HG03135 (cell line): ENCODE measurements at regions not wholly inside any gene's neighbourhood (a gene's known extent, or its start where the extent isn't known, plus 50 kb on each side); places are given as distances from the start of the nearest gene placed in this dataset.
"Not testable (repeated sequence)": the region's sequence is repeated elsewhere in the genome, so short reads cannot be mapped to it uniquely, and the experiment has no call there.

Source experiments
- ATAC-seq: cut with Tn5 transposase; IDR thresholded peaks from one replicate; pipeline ENCODE4 v1.9.1; 2021; ENCODE audit warnings: mild to moderate bottlenecking, moderate library complexity; ENCODE audit not compliant: unreplicated experiment

DNA sequence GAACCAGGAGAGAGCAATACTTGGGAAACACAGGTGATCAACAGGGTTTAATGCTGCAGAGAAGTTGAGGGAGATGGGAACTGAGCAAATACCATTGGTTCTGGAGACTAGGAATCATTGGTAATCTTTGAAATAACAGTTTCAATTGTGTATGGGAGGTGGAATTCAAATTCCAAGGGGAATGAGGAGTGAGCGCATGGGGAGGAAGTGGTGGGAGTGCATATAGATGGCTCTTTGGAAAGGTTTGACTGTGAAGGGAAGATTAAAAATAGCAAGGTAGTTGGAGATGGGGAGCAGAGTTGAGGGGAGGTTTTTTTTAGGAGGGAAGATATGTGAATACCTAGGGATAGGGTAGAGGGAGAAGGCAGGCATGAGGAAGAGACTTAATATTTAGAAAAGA is 51.1 kb upstream of the ROPN1 start:
- no peak for ATAC-seq

DNA sequence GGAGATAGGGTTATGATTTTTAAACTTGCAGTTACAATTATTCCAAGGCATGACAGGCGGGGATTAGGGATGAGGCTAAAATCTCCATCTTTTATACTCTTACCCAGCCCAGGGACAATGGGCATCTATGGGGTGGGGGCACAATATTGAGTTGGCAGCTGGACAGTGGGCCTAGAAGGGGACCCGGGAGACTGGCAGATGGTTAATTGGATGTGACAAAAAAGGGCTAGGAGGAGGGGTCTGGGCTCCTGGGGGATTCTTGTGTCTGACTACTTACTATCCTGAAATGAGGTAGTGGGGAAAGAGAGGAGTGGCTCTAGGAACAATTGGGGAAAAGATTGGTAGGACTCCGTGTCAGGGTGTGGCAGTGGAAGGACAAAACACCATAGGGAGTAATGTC is 53.0 kb upstream of the ROPN1 start:
- ATAC-seq: no peak

DNA sequence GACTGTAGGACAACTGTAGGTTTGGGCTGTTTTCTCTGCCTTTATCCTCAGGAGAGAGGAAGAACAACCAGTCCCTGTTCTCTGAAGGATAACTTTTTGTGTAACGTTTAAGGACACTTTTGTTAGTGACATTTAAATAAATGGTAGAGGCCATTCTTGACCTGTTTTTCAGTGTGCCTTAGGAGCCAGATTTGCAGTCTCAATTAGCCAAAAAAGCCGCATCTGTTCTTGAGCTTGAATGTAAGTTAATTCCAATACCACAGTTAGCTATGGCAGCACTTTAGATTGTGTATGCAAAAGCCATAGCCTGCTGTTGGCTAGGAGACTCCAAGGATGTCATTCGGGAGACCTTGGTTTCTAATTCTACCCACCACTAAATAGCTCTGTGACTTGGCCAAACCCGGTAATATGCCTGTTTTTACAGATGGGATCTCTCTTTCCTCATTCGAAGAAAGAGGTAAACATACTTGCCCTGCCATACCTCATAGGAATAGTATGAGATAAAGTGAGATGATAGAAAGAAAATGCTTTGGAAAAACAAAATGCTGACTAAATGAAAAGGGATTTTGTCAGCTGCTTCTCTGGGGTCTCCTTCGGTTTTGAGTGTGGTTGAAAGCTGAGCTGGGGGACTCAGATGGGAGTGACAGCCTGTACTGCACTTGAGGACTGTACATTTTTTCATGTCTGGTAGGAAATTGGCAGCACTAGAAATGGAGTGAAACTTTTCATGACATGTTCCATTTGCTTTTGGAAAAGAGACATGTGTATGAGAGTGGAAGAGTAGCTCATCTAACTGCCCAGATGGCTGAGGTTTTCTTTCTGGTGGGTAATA is 57.3 kb upstream of the ROPN1 start:
- ATAC-seq: no peak

DNA sequence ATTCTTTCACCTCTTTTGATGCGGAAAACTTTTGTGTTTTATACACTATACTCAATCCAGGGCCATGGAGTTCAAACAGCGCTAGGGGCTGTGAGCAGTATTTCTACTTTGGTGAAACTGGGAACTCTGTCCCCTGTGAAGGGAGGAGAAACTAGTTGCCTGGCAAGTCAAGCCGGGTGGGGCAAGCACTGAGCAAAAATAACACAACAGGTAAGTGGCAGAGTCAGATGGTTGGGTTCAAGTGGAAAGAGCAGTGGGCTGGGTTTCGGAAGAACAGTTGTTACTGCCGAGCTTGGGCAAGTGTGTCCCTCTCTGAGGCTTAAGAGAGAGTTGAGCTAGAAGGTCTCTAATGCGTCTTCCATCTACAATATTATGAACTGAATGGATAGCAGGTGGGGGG is 59.7 kb upstream of the ROPN1 start:
- ATAC-seq: no peak

DNA sequence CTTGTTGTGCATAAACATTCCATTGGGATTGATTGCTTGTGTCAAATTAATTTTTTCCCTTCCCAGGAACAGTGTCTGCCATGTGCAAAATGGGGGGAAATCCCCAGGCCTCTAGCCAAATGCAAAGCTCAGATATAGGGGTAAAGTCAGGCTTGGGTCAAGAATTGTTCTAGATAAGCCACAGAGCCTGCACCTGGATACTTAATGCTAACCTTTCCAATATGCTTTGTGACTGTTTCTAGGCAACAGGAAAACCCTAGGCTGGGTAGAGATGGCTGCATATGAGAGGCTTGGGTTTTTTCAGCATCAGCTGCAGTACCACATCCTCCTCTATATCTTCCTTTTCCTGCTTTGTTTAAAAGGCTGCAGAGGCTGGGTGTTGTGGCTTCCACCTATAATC is 61.9 kb upstream of the ROPN1 start:
- no peak for ATAC-seq

DNA sequence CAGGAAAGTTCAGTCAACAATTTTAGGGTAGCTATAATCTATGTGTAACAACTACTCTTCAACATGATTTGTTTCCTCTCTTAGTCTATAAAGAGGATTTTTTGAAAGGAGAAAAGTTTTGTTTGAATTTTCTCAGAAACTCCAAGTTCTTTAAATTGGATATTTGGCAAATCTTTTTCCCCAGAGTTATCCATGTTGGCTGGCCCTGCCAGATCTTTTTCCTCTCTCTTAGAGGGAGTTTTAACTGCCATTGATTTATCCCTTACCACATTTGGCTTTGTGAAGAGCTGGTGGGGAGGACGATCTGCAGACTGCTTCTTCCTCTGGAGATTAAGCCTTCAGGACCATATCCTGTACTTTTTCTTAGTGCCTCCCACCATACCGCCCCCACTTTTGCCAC is 64.9 kb upstream of the ROPN1 start:
- no peak for ATAC-seq

DNA sequence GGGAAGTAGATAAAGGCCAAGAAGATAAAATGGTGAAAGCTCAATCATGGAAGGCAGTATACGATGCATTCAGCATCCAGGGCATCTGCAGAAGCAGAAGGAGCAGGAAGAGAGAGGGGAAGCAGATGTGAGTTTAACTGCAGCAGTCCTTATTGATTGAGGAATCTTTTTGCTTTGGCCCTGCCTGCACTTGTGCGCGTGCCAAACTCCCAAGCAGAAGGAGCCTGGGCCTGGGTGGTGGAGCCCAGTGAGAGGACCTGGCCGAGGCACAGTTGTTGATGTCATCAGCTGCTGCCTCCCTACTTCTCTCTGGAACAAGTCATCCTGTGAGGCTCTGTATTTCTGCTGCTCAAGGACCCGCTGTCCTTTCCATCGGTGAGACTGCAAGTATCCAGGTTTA is 65.5 kb upstream of the ROPN1 start:
- ATAC-seq: no peak

DNA sequence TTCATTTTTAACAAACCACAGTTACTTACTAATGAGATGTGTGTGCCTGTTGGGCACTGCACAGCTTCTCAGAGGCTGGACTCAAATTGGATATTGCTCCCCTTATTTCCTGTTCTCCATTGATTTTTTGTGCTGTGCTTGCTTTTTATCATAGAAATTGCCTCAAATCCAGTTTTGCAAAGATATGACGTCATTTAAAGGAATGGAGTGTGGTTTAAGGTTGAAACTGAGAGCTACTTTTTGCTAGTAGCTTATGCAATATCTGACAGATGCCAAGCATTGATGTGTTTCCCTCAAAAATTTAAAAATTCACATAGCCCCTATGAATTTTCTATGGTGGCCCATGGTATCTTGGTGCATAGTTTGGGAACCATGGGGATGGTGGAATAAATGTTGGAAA is 67.7 kb upstream of the ROPN1 start:
- ATAC-seq: no peak

DNA sequence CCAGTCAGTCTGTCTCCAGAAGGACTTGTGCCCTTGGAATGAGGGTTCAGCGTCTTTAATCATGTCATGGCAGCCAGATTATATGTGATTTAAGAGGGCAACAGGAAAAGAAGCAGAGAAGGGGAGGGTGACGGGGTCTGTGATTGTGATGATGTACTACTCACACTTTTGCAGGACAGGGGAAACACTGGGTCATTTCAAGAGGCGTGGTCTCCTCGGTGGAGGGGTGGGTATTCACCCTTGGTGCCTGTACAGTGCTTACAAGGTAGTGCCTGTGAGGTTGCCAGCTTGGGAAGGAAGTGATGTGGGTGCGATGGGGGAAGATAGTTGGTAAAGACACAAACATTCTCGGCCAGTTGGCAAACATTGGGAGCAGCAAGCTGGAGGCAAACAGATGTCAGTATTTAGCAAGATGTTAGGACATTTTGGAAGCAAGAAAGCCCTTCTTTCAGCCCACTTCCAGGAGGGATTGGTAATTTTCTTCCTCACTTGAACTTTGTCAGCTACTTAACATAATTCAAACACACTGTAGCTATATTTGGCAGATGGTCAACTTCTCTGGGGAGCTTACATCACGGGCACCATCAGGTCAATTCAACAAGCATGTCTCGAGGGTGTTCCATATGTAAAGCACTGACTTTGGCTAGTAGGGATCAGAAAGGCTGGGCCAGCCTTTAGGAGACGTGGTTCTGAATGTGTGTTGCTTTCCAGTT is 71.4 kb upstream of the ROPN1 start:
- no peak for ATAC-seq

DNA sequence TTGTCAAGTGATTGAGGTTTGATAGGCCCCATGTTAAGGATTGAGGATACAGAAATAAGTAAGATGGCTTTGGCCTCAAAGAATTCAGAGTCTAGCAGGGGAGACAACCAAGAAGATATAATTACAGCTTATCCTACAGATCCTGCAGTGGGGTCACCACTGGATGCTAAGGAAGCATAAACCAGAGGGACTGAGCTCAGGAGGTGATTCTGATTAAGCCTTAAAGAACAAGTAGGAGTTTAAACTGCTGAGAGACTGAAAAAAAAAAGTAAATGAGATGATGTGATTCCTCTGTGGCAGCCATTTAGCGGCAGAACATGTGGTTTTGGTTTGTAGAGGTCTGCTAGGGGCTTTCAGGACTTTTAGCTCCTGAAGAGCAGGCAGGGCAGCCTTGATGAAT is 72.1 kb upstream of the ROPN1 start:
- ATAC-seq: no peak

DNA sequence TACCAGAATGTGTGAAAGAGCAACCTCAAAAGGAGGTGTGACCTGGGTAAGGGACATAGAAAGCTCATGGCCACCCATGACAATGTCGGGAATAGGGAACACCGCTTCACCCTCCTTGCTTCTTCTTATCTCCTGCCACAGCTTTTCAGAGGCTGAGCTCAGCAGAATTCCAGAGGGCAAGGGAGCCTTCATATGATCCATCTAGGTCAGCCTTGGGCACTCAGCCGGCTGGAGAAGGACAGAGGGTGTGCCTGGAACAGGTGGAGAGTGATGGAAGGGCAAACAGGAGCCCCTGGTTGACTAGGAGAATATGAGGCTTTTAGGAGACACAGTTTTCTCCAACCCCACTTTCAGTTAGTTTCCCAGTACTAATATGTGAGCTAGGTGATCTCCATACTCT is 74.6 kb upstream of the ROPN1 start:
- not testable (repeated sequence) for ATAC-seq

DNA sequence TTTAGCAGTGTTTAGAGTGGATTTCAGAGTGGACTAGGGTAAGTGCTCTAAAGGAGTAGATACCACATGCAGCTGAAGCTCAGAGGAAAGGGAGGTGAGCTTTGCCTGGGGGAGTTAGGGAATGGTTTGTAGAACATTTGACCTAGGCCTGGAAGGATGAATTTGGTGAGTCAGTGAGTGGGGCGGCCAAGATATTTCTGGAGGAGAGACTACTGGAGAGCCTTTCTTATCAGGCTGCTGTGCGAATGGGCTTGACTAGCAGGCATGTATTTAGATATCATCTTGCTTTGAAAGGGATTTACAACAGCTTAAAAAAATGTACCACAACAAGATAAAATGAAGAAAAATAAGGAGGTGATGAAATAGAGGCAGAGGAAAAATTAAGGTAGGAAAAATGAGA is 77.8 kb upstream of the ROPN1 start:
- not testable (repeated sequence) for ATAC-seq

DNA sequence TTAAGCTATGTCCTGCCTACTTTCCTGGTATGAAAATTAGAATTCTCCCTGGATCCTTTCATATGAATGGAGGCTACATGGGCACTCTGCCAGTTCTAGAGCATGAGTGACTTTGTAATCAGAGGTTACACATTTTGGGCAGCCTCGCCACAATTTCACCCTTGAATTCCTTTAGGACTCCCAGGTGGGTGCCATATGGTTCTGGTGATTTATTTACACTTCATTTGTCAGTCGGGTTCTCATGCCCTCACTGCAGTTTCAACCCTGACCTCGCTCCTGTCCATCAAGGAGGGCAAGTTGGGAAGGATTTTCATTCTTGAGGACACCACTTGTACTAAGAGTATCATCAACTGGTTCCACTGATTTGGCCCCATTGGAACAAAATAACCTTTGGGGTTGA is 83.2 kb upstream of the ROPN1 start:
- not testable (repeated sequence) for ATAC-seq

DNA sequence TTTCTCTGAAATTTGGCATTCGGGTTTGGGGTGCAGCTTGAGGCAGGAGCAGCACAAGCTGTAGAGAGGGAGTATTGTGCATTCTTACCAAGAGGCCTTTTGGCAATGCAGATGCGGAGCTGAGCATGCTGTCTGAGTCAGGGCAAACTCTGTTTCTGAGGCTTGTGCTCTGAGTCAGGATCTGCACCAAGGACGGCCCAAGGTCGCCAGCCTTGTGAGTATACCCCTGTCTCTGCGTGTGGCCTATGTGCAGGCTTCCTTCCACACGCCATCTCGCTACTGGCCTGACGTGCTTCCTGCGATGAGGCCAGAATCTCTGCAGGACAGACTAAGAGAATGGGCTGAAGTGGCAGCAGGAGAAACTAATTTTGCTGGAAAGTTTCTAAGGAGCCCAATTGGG is 83.8 kb upstream of the ROPN1 start:
- ATAC-seq: no peak

DNA sequence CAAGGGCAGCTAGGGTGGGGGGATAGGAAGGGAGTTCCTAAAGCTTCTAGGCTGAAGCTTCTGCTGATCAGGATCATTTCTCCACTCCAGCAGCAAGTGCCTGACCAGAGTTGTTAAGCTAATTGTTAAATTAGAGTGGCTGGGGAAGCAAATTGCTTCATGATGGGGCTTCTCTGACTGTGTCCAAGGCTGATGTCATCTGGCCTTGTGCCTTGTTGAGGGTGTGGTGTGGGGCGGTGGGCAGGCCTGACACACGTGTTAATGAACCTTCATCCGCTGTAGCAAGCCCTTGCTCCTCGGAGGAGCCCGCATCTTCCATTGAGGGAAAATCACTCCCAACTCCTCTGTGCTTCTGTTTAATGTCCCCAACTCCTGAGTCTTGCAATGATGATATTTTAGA is 84.3 kb upstream of the ROPN1 start:
- no peak for ATAC-seq

DNA sequence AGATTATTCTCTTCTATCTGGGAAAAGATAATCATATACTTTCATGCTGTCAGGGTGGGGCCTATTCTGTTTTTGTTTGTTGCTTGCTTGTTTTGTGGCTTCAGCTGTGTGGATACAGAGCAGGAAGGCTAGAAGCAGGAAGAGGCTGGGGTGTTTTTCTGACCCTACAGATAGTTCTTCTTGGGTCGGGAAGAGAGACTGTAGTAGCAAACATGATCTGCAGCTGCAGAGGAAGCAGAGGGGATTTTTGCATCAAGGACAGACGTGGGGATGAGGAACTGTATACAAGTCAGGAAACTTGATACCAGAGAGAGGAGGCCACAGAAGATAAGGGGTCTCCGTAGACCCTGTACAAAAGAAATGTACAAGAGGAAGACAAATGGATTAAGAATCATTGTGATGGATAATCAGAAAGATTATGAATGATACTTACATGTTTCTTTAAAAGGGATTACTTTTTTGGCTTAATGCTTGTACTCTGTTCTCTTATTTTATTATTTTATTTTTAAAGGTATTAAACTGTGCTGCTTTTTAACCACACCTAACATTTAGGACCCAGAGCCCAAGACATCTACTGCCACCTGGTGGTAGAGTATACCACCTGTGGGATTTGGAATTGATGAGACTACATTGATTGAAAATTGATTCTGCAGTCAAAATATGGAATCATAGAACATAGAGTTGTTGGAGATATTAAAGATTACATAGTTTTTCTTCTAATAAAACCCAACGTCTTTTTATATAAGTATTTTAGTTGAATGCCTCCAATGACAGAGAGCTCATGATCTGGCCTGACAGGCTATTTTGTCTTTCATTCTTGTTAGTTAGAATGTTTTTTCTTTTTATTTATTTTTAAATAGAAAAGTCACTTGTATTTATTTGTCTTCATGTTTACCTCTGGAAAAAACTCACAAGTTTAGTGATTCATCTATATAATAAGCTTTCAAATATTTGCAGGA is 87.3 kb upstream of the ROPN1 start:
- ATAC-seq: no peak

DNA sequence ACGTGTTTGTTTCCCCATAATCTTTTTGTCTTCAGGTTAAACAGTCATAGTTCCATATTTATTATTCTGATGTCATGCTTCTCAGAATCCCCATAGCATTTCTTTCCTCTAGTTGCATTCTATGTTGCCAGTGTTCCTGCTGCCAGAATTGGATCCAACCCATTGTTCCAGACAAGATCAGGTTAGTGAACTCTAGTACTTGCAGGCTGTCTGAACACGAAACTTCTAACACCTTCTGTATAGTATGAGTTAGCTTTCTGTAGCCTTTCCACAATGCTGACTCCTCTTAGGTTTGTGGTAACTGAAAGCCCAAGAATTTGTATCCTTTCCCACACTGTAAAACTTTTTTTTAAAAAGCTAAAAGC is 88.0 kb upstream of the ROPN1 start:
- ATAC-seq: no peak

DNA sequence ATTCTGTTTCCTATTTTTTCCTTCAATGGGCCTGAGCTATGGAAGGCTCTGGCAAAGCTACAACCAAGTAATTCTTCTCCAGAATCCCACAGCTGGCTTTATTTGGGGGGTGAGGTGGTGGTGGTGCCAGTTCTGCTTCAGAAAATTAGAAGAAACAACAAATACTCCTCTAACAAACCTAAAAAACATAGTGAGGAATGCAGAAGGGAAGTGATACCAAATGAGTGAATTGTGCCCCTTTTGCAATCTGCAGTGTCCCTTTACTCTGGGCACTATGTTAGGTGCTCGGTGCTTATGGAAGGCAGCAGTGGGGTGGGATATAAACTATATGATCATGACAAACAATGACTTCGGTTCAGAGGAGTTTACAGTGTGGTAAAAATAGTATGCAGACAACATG is 90.4 kb upstream of the ROPN1 start:
- no peak for ATAC-seq

DNA sequence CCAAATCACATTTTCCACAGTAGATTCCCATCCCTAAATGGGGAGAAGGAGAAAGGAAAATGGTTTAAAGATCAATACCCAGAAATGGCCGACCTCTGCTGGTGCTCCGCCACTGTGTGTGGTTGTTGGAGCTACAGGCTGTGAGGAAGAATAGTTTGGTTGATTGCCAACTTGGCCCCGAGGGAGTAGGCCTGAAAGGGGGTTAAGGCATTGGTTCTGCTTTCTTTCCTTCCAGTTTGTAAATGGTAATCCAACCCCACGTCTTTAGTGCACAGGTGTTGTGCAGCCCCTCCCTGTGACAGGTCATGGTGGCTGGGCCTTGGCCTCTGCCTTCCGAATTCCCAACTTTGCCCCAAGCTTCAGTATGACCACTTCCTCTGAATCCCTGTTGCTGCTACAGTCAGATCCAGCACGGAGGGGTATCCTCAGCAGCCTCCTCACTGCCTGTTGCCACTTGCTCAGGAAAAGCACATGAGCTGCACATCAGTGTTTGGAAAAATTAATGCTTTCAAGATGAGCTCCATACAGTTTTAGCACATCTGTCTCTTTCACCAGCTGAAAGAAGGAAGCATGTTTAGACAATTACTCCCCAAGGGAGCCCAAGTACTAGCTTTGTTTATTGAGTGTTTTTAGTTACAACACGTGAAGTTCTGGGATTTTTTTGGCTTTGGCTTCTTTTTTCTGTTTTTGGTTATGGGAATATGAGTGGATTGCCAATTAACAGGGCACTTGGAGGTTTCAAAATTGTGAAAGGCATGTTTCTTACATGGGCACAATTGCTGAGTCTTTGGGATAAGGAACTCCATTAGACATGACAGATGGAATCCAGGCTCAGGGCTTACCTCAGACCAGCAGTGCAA is 92.3 kb upstream of the ROPN1 start:
- no peak for ATAC-seq

DNA sequence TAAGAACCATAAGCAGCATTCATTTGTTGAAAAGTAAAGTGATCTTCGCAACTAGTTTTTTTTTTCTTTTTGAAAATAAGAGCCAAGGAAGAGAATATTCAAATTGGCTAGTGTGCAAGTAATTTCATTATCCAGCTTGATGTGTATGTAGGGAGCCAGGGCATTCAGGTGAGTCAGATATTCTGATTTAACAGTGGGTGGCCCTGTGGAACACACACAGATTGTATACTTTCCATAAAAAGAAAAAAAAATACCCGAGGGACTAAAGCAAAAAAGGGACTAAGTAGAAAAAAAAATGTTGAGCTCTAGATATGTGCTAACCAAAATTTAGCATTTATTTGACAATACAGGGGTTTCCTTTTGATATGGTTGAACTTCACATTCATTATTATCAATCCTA is 96.9 kb upstream of the ROPN1 start:
- ATAC-seq: no peak

DNA sequence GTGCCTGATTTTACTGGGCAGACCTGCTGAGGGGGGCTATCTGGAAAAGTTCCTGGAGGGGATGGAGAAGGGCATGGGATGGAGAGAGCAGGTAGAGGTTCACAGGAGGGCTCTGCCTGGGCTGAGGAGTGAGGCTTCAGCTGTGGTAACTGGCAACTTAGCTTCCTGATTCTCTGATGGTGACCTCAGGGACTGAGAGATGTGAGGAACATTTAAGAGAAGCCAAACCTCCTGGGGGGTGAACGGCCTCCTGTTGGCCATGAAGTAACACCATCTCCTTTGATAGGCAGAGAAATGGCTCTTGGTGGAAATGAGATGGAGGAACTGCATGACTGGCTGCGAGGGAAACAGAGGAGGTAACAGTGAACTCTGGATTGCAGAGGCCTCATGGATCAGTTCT is 97.3 kb upstream of the ROPN1 start:
- ATAC-seq: no peak
